Transverse colon (tissue), 4 donors: ENCODE measurements at regions not wholly inside any gene's neighbourhood (a gene's known extent, or its start where the extent isn't known, plus 50 kb on each side); places are given as distances from the start of the nearest gene placed in this dataset.

Experiments
- DNase-seq: peaks from one replicate; pipeline ENCODE4 v3.0.0-alpha.2; 2019
- H3K27ac ChIP-seq, 4 donors: fragments of 200-600 bp; sonication (generic); 2 replicates each; pipeline ENCODE4 v1.5.1; 2016 to 2018; ENCODE audit warnings: inconsistent platforms in 4 of 4
- H3K27me3 ChIP-seq: fragments of 200-600 bp; sonication (generic); 2 replicates; pipeline ENCODE4 v1.5.1; 2017; ENCODE audit warnings: inconsistent platforms
- H3K36me3 ChIP-seq, 4 donors: fragments of 200-600 bp; sonication (generic); 2 replicates each; pipeline ENCODE4 v1.5.1; 2017 to 2019; ENCODE audit warnings: inconsistent platforms in 4 of 4
- H3K4me1 ChIP-seq, 4 donors: fragments of 200-600 bp; sonication (generic); 2 replicates each; pipeline ENCODE4 v1.5.1; 2017 to 2020; ENCODE audit warnings: inconsistent platforms in 4 of 4
- H3K4me3 ChIP-seq, 4 donors: fragments of 200-600 bp; sonication (generic); 1 replicate in 1 of 4; 2 replicates in 3 of 4; pipeline versions ENCODE4 v1.5.1 to v1.6.1; 2017 to 2019; ENCODE audit warnings: inconsistent platforms in 4 of 4
- H3K9me3 ChIP-seq, 2 donors: fragments of 200-600 bp; sonication (generic); 2 replicates each; pipeline ENCODE4 v1.5.1; 2017 to 2019; ENCODE audit warnings: inconsistent platforms in 2 of 2
- EP300 ChIP-seq: sonication (generic); formaldehyde crosslinking; IDR thresholded peaks from one replicate; pipeline ENCODE4 v1.6.1; 2017; ENCODE audit warnings: antibody characterized with exemption, low read depth
- POLR2A ChIP-seq: fragments of 450-650 bp; IDR thresholded peaks from one replicate; pipeline ENCODE4 v1.6.1; 2016; ENCODE audit warnings: antibody characterized with exemption, mild to moderate bottlenecking, moderate library complexity
- POLR2AphosphoS5 ChIP-seq, 3 donors: sonication (generic); formaldehyde crosslinking; IDR thresholded peaks; one replicate each; pipeline ENCODE4 v1.6.1; 2016; ENCODE audit warnings: antibody characterized with exemption in 3 of 3
- WGBS, 2 donors: methylation state at CpG; one replicate each; pipeline ENCODE4 v1.1.5; 2018; ENCODE audit warnings: low coverage in 1 of 2; 5-methylcytosine and 5-hydroxymethylcytosine counted together
- in situ Hi-C, 4 donors: fragments of 200-750 bp; cut with MboI; loops; one replicate each; pipeline versions ENCODE4 v1.15.0 to v1.15.1; 2017; ENCODE audit warnings: low sequenced_read_pairs in 3 of 4, low pct_ligation_motif_present in 1 of 4, low pct_unique_long_range_greater_than_20kb in 1 of 4
- intact Hi-C: fragments of 100-400 bp; cut with DNase I; formaldehyde crosslinking; loops from one replicate; pipeline ENCODE4 v1.15.1; 2023; ENCODE audit warnings: low total_unique reads
- TF ChIP-seq, protein P1 (sequence below), 5 experiments: fragments of 200-600 bp in 3 of 5; fragments of 450-650 bp in 2 of 5; sonication (generic) in 3 of 5; IDR thresholded peaks; 1 replicate in 2 of 5; 2 replicates in 3 of 5; pipeline ENCODE4 v1.5.1; 2016 to 2017; ENCODE audit warnings: antibody characterized with exemption in 5 of 5, inconsistent platforms in 3 of 5, mild to moderate bottlenecking in 2 of 5, moderate library complexity in 1 of 5

DNA sequence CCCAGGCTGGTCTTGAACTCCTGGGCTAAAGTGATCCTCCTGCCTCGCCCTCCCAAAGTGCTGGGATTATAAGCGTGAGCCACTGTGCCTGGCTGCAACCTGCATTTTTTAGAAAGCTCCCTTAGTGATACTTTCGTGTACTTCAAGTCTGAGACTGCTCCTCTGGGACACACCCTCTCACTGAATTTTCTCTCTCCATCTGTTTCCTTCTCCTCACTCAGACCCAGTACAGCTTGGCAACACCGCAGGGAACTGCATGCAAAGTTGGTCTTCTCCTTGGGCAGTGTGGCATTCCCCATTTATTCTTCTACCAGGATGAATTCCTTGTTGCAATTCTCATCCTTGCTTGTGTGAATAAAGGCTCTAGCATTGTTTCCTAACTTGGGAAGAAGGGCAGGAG, 175.9 kb downstream of the LPIN1 start:
- Histone ChIP-seq H3K27me3 (no peaks in the 10 kb centered on the region), H3K36me3 (no peaks in the 10 kb centered on the region), H3K9me3 (no peaks in the 10 kb centered on the region), H3K4me1 (no peaks in the 10 kb centered on the region), H3K27ac (no peak overlapping the region), H3K4me3 (no peak overlapping the region)
- intact Hi-C loops (no loop called here), in situ Hi-C loops (no loop called here)
- TF ChIP-seq, protein P1, sequence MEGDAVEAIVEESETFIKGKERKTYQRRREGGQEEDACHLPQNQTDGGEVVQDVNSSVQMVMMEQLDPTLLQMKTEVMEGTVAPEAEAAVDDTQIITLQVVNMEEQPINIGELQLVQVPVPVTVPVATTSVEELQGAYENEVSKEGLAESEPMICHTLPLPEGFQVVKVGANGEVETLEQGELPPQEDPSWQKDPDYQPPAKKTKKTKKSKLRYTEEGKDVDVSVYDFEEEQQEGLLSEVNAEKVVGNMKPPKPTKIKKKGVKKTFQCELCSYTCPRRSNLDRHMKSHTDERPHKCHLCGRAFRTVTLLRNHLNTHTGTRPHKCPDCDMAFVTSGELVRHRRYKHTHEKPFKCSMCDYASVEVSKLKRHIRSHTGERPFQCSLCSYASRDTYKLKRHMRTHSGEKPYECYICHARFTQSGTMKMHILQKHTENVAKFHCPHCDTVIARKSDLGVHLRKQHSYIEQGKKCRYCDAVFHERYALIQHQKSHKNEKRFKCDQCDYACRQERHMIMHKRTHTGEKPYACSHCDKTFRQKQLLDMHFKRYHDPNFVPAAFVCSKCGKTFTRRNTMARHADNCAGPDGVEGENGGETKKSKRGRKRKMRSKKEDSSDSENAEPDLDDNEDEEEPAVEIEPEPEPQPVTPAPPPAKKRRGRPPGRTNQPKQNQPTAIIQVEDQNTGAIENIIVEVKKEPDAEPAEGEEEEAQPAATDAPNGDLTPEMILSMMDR (IDR thresholded peaks at IDR 0.05): no peak
- TF ChIP-seq EP300 (no peak), POLR2A (no peak), POLR2AphosphoS5 (IDR thresholded peaks at IDR 0.05) (no peak)
- no peak for DNase-seq
- 78 to 83% methylated on average over 4 of the region's 4 CpGs for WGBS, 2 donors

DNA sequence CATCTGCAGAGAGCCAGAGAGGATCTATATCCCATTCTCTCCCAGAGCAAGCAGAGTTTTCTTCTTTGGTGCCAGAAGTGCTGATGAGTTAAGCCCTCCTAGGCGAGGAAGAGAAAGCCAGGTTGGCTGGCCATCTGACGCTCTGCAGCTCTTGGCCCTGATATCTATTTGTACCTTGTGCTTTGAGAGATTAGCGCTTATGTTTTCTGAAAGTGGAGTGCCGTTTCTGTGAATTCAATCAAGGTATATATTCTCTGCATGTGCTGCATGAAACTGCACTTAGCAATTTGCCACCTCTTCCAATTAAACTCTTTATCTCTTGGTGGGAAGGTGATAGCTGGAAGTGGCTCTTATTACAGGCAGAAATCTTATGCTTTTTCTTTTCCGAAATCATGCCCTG, 177.5 kb downstream of the LPIN1 start:
- Histone ChIP-seq H3K4me1 (no peaks in the 10 kb centered on the region), H3K4me3 (no peak overlapping the region), H3K27me3 (no peaks in the 10 kb centered on the region), H3K9me3 (no peaks in the 10 kb centered on the region), H3K27ac (no peak overlapping the region), H3K36me3 (no peaks in the 10 kb centered on the region)
- in situ Hi-C loops: no loop called here
- intact Hi-C loops: no loop called here
- no peak for DNase-seq
- no peak for TF ChIP-seq EP300
- TF ChIP-seq, protein P1 (IDR thresholded peaks at IDR 0.05): no peak
- no peak for TF ChIP-seq POLR2AphosphoS5 (IDR thresholded peaks at IDR 0.05)
- TF ChIP-seq POLR2A: no peak
- 70 to 76% methylated on average over 2 to 5 of the region's 5 CpGs for WGBS, 2 donors

DNA sequence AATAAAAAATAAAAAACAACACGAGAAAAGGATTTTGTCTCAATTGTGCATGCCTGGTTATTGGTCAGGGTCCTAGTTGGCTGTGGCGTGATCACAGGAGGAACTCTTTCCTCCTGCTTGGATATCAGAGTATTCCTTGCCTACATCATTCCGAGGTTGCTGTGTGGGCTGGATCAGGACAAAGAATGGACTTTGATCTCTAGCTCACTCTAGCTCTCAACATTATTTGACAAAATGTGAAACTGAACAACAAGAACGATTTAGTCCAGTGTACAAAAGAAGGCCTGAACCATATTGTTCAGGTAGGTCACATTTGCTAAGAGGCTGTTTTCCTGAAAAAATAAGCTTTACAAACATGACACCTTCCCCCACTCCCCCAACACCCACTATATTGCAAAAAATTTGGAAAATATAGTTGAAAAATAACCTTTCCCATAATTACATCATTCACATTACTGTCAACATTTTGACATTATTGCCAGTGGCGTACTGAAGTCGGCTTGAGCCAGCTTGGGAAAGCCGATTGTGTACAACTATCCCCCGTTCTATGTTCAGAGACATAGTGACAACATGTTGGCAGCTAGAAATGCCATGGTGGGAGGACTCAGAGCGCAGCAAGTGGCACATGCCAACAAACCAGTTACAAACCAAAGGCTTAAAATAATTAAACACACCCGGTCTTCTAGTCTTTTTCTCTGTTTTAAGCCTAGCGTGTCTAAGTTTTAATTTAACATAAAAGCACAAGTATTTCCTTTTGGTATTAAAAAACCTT, 179.0 kb downstream of the LPIN1 start:
- Histone ChIP-seq H3K36me3 (no peaks in the 10 kb centered on the region), H3K27me3 (no peaks in the 10 kb centered on the region), H3K4me1 (no peaks in the 10 kb centered on the region), H3K4me3 (no peak overlapping the region), H3K27ac (no peak overlapping the region), H3K9me3 (no peaks in the 10 kb centered on the region)
- intact Hi-C loops (no loop called here), in situ Hi-C loops (no loop called here)
- 78 to 83% methylated on average over 11 of the region's 11 CpGs for WGBS, 2 donors
- TF ChIP-seq POLR2A (no peak), POLR2AphosphoS5 (IDR thresholded peaks at IDR 0.05) (no peak), EP300 (no peak)
- TF ChIP-seq, protein P1 (IDR thresholded peaks at IDR 0.05): no peak
- DNase-seq: no peak

- peak; percentile 18 for DNase-seq
Measured at GRCh38 chr2:11930211-11930761, 183.9 kb downstream of the LPIN1 start.

More at GRCh38 chr2:11930211-11930761, 183.9 kb downstream of the LPIN1 start:
- intact Hi-C loops: no loop called here
- TF ChIP-seq POLR2A: no peak
- TF ChIP-seq, protein P1 (IDR thresholded peaks at IDR 0.05): no peak
- Histone ChIP-seq H3K36me3 (no peaks in the 10 kb centered on the region), H3K4me3 (no peak overlapping the region), H3K4me1 (no peaks in the 10 kb centered on the region), H3K27ac (no peak overlapping the region), H3K9me3 (no peaks in the 10 kb centered on the region), H3K27me3 (no peaks in the 10 kb centered on the region)
- in situ Hi-C loops: no loop called here
- 63 to 67% methylated on average over 2 to 11 of the region's 11 CpGs for WGBS, 2 donors
